ENCODE measurements at regions not wholly inside any gene's neighbourhood (a gene's known extent, or its start where the extent isn't known, plus 50 kb on each side); places are given as distances from the start of the nearest gene placed in this dataset.

GRCh38 chr2:71988170-71988569 is 159.5 kb downstream of the CYP26B1 start:
- TF ChIP-seq CTCF (IDR thresholded peaks at IDR 0.05 in 8 of 11, conservative IDR thresholded peaks at IDR 0.05 in 3 of 11) (no peak), POLR2A (IDR thresholded peaks at IDR 0.05) (no peak), POLR2AphosphoS5 (IDR thresholded peaks at IDR 0.05) (no peak)

All from spleen (tissue), 7 donors.